Fibroblast of pulmonary artery (primary cell): ENCODE measurements at regions not wholly inside any gene's neighbourhood (a gene's known extent, or its start where the extent isn't known, plus 50 kb on each side); places are given as distances from the start of the nearest gene placed in this dataset.

Source experiments
- DNase-seq: peaks from one replicate; pipeline ENCODE4 v3.0.0-alpha.2; 2010; ENCODE audit warnings: low read depth
- H3K4me3 ChIP-seq: replicated peaks from 2 replicates; pipeline ENCODE4 v1.5.1; 2011; ENCODE audit warnings: low read depth, mild to moderate bottlenecking, control low read depth, low read length, moderate library complexity
- TF ChIP-seq, protein P1 (sequence below): IDR thresholded peaks from 2 replicates; pipeline ENCODE4 v1.5.1; 2011; ENCODE audit warnings: mild to moderate bottlenecking, control low read depth, low read length, inconsistent platforms; ENCODE audit errors: missing control alignments

DNA sequence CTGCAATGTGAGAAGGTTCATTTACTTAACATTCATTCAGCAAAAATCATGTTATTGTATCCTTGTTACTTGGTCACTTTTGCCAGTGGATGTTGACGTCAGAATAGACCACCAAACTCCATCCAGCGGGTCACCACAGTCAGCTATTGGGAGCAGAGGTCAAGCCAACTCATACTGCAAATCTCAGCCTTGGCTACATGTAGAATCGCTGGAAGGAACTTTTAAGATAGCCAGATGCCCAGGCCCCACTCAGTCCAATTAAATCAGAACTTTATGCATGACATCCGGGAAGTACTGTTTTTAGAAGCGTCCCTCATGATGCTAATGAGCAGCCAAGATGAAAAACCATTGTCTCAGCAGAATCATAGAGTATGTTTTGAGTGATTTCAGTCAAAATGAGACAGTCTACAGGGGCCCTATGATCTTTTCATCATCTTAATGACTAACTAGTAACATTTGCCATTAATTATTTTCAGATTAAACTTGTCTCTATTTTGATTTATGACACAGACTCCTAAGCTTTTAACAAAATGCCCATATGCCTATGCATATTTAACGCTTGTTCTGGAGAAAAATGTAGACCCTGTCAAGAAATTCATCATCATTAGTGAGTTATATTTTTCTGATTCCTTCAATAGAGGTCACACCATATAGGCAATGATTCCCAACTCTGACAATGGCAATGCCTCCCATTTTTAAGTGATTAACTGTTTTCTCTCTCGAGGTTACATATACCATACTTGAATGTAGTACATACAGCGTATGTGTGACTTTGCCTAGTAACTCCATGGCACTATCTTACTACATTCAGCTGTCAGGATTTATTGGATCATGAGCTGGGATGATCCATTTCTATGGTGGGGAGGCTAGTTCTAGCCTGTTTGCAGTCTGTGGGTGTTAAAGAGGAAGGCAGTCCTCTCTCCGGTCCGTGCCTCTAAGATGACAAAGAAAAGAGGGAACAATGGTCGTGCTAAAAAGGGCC, 63.7 kb upstream of the CCBE1 start:
- TF ChIP-seq, protein P1, sequence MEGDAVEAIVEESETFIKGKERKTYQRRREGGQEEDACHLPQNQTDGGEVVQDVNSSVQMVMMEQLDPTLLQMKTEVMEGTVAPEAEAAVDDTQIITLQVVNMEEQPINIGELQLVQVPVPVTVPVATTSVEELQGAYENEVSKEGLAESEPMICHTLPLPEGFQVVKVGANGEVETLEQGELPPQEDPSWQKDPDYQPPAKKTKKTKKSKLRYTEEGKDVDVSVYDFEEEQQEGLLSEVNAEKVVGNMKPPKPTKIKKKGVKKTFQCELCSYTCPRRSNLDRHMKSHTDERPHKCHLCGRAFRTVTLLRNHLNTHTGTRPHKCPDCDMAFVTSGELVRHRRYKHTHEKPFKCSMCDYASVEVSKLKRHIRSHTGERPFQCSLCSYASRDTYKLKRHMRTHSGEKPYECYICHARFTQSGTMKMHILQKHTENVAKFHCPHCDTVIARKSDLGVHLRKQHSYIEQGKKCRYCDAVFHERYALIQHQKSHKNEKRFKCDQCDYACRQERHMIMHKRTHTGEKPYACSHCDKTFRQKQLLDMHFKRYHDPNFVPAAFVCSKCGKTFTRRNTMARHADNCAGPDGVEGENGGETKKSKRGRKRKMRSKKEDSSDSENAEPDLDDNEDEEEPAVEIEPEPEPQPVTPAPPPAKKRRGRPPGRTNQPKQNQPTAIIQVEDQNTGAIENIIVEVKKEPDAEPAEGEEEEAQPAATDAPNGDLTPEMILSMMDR = no peak
- no peak for DNase-seq
- no peak overlapping the region for H3K4me3 ChIP-seq

DNA sequence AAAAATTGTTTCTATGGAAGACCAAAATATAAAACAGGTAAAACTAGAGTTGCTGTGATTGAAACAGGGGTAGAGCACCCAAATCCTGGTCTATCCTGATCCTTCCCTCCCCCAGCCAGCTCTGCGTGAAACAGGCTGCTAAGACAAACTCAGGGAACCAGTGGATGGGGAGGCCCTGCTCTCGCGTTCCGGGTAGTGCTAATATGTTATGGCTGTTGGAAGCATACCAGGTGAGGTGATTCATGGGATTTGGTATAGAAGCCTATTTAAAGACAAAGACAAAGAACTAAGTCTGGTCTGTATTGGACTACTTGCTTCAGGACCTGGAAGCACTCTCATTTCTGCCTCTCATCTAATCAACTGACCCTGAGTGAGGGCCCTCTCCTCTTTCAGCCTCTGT, 63.0 kb upstream of the CCBE1 start:
- TF ChIP-seq, protein P1 = no peak
- no peak overlapping the region for H3K4me3 ChIP-seq
- DNase-seq = no peak

DNA sequence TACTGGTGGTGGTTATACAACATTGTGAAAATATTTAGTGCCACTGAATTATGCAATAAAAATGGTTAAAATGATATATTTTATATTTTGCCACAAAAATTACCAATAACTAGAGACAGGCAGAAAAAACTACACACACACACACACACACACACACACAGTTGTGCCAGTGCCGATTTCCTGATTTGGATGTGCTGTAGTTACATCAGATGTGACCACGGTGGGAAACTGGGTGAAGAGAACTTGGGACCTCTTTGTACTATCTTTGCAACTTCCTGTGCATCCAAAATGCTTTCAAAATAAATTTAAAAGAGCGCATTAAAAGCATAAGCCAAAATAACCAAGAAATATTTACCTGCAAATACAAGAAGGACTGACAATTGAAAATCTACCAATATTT, 61.6 kb upstream of the CCBE1 start:
- no peak for DNase-seq
- H3K4me3 ChIP-seq = no peak overlapping the region
- TF ChIP-seq, protein P1 = no peak

DNA sequence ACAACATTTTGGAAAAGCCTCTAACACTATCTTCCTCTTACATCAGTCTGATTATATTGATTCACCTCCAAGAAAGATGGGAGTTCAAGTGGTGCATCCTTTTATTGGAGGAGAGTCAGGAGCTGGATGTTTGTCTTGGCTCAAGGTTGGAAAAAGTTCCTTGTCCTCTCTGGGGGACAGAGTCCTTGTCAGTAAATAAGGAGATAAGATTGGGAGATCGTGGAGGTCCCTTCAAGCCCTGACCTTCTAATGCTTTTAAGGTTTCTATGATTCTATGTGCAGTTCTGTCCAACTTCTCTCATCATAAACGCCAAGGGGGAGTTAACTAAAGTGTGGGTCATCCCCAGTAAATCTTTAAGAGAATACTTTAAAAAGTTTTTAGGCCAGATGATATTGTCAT, 60.9 kb upstream of the CCBE1 start:
- no peak for DNase-seq
- TF ChIP-seq, protein P1 = no peak
- no peak overlapping the region for H3K4me3 ChIP-seq

DNA sequence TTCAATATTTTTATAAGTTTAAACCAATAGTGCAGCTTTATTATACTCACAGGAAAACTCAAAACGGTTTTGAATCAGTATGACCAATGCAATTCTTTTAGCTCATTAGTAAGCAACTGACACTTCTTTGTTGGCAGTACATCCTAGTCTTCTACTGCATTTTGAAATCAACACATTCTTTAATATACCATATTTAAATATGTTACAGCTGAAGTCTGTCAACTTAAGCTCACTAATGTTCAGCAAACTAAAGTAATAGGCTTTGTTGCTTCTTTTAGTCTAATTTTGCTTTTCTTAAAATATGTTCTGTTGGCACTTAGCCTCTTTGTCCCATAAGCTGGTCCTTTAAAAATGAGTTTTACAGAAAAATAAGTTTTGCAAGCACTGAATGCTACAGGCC, 55.4 kb upstream of the CCBE1 start:
- DNase-seq = no peak
- TF ChIP-seq, protein P1 = no peak

DNA sequence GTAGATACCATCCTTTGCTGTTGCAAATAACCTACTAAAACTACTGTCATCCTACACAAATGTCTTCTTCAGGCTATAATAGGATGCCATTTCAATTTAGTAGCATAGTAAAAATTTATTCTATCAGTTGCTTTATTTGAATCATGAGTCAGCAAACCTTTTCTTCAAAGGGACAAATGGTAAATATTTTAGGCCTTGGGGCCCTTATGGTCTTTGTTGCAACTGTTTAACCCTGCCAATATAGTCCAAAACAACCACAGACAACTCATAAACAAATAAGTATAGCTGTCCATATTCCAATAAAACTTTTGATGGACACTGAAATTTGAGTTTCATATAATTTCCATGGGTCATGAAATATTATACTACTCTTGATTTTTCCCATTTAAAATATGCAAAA, 54.0 kb upstream of the CCBE1 start:
- no peak for DNase-seq
- TF ChIP-seq, protein P1 = no peak
- no peak overlapping the region for H3K4me3 ChIP-seq

More for the DNA sequence above, 55.4 kb upstream of the CCBE1 start:
- H3K4me3 ChIP-seq = no peak overlapping the region
